Sciatic nerve (tissue), 2 donors: ENCODE measurements at regions not wholly inside any gene's neighbourhood (a gene's known extent, or its start where the extent isn't known, plus 50 kb on each side); places are given as distances from the start of the nearest gene placed in this dataset.
"Not testable (repeated sequence)": the region's sequence is repeated elsewhere in the genome, so short reads cannot be mapped to it uniquely, and the experiment has no call there.

Experiments used
- ATAC-seq: fragments of 200-7000 bp; cut with Tn5 transposase; one replicate; pipeline ENCODE4 v1.9.1; 2020; ENCODE audit warnings: mild to moderate bottlenecking, moderate library complexity
- DNase-seq: peaks from one replicate; pipeline ENCODE4 v3.0.0-alpha.2; 2020; ENCODE audit warnings: low spot score
- intact Hi-C: fragments of 100-400 bp; cut with DNase I; formaldehyde crosslinking; loops from one replicate; pipeline ENCODE4 v1.14.2; 2022
- donor health status: DM: no; HTN: no; CAD: no.
- donor health status: DM: no; HTN: no; CAD: no.

DNA sequence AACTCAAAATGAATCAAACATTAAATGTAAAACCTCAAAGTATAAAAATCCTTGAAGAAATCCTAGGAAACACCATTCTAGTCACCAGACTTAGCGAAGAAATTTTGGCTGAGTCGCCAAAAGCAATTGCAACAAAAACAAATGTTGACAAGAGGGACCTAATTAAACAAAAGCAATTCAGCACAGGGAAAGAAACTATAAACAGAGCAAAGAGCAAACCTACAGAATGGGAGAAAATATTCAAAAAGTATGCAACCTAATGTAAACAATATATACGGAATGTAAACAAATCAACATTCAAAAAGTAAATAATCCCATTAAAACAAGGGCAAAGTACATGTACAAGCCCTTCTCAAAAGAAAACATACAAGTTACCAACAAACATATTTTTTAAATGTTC is 974.7 kb downstream of the TRAM1L1 start:
- ATAC-seq (no peak), DNase-seq (no peak)
- intact Hi-C loops, result no loop called here

DNA sequence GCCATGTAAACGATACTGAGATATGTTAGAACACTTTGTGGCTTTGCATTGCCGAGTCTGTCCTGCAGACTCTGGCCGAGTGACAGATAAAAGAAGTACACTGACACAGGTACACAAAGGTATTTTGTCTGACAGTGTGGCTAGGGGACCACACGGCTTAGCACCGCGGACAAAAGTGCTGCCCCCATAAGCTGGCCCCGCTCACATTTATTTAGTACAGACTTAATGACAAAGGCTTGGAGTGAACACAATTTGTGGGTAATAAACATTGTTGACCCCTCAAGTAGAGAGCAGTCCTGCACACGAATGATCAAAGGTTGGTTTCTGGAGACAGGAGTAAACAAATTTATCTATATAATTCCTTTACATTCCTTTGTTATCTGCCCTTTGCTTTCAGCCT is 976.8 kb downstream of the TRAM1L1 start:
- ATAC-seq (no peak), DNase-seq (no peak)
- intact Hi-C loops, result no loop called here

DNA sequence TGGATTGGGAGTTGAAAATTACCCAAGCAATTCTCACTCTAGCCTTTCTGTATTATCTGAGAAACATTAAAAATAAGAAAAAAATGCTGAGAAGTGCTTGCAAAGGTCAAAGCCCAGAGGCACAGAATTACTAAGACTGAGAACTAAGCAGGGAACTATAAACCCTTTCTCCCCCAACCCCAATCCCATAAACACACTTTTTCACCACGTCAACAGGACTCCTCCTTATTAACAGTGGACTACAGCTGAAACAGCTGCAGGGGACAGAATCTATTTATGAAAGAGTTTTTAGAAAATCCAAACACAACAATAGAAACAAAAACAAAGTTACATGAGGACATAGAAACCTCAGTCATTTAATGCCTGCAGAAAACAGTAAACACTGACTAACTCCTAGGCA is 984.1 kb downstream of the TRAM1L1 start:
- intact Hi-C loops, result no loop called here
- DNase-seq (no peak), ATAC-seq (no peak)

DNA sequence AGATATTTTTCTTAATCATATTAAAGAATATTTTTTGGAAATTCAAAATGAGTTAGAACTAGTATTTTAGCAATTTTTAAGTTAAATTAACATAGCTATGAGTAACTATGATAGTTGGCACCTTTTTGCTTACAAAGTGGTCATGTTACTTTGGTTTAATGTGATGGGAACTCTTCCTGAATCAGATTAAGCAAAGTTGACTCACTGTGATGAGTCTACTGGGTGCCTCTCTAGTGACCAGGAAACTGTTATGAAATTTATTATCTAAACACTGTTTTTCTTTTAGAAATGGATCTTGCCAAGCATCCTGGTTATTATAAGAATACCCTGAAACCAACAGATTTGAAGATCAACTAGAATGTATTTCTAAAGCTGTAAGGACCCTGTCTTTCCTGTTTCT is 985.8 kb downstream of the TRAM1L1 start:
- DNase-seq (no peak), ATAC-seq (no peak)
- intact Hi-C loops, result no loop called here

DNA sequence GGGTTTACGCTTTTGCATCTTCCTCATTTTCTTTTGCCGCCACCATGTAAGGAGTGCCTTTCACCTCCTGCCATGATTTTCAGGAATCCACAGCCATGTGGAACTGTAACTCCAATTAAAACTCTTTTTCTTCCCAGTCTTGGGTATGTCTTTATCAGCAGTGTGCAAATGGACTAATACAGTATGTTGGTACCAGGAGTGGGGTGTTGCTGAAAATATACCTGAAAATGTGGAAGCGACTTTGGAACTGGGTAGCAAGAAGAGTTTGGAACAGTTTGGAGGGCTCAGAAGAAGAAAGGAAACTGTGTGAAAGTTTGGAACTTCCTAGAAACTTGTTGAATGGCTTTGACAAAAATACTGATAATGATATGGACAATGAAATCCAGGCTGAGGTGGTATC is 983.9 kb upstream of the NDST4 start:
- DNase-seq, intact Hi-C loops, ATAC-seq: not testable (repeated sequence)

DNA sequence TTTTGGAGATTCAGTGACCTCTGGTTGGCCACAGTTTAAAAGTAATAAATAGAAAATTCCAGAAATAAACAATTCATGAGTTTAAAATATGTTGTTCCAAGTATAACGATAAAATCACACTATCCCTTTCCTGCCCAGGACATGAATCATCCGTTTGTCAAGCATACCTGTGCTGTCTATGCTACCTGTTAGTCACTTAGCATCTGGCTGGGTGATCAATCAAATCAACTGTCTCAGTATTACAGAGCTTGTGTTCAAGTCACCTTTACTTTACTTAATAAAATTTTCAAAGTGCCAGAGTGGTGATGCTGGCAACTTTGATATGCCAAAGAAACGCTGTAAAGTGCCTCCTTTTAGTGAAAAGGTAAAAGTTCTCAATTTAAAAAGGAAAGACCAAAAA is 979.5 kb upstream of the NDST4 start:
- intact Hi-C loops, result no loop called here
- no peak for ATAC-seq

DNA sequence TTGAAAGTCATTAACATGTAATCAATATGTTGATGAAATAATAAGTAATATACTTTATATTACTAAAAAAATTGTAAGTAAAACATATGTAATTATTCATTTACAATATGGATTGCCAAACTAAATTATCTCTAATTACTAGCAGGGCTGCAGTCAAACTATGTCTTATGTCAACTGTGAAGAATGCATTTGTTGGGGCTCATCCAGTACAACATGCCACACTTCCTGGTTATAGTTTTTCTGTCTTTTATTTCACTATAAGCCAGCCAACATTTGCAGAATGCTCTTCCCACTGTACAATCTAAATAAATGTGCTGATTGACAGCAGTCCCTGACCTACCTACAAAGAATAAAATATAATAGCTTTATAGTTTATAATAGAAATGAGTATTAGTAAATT is 975.4 kb upstream of the NDST4 start:
- intact Hi-C loops, result no loop called here
- ATAC-seq (no peak), DNase-seq (no peak)

More for the DNA sequence above, 979.5 kb upstream of the NDST4 start:
- no peak for DNase-seq

DNA sequence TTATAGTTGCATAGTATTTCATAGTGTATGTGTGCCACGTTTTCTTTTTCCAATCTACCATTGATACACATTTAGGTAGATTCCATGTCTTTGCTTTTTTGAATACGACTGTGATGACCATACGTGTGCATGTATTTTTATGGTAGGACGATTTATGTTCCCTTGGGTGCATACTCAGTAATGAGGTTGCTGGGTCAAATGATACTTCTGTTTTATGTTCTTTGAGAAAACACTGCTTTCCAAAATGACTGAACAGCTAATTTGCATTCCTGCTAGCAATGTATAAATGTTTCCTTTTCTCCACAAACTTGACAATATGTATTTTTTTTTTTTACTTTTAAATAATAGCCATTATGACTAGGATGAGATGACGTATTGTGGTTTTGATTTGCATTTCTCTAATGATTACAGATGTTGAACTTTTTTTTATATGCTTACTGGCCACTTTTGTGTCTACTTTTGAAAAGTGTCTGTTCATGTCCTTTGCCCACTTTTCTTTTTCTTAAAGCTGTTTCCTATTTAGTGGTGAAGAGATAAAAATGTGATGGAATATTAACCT is 969.5 kb upstream of the NDST4 start:
- intact Hi-C loops, result no loop called here
- no peak for ATAC-seq
- DNase-seq, result no peak

DNA sequence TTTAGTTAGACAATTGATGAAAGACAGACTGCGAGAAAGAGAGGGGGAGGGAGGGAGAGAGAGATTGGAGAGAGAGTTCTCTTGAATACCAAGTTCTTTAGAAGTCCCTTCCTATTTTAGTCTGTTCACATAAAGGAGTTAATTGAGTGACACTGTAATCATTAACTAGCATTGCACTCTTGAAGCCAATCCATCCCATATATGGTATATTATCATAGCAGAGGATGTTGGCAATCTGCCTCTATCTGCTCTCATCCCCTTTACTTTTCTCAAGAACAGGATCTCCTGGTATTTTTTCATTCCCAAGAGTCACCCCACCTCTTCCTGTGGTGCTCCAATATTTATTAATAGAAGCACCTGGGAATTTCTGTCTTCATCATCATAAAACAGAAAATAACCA is 959.6 kb upstream of the NDST4 start:
- ATAC-seq (no peak), DNase-seq (no peak)
- intact Hi-C loops, result no loop called here

DNA sequence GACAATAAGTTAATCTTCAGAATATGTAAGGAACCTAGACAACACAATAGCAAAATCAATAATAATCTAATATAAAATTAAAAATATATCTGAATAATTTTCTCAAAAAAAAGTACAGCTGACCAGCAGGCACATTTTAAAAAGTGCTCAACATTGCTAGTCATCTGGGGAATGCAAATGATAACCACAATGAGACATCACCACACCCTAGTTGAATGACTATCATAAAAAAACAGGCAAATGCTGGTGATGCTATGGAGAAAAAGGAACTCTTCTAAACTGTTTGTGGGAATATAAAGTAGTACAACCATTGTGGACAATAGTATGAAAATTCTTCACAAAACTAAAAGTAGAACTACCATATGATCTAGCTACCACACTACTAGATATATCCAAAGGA is 956.9 kb upstream of the NDST4 start:
- intact Hi-C loops, result no loop called here
- ATAC-seq (no peak), DNase-seq (no peak)

DNA sequence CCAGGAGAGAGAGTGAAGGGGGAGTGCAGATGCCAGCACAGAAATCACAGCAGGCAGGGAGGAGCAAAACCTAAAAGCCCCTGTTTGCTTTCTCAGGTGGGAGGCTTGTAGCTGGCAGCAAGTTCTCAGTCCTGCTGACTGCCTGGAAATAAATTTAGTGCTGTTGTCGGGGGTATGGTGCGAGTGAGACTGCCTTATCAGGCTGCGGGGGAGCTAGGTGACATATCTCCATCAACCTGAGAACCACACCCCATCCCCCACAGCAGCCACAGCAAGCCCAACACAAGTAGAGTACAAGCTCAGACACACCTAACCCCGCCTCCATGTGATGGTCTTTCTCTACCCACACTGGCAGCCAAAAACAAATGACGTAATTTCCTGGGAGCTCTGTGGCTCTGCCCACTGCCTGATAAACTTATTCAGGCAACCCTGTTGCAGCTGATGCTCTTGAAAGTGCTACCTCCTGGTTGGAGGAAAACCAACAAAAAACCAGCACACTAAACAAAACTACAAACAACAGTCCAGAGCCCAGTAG is 953.4 kb upstream of the NDST4 start:
- ATAC-seq (no peak), DNase-seq (no peak)
- intact Hi-C loops, result no loop called here

DNA sequence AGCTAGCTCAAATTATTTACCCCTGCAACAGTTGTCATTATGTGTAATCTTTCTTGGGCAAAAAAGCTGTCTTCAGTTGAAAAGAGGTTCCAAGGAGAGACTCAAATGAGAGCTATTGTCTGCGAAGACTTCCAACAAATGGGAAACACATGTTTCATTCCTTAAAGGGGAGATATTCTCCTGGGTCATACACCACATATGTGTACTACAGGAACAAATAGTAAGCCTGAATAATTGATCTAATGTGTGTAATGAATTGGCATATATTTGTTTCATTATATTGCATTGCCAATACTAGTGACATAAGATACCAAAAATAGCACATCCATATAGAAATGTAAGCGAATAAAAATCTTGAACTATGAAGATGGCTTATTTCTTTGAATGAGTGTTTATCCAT is 950.9 kb upstream of the NDST4 start:
- intact Hi-C loops, result no loop called here
- ATAC-seq (no peak), DNase-seq (no peak)

DNA sequence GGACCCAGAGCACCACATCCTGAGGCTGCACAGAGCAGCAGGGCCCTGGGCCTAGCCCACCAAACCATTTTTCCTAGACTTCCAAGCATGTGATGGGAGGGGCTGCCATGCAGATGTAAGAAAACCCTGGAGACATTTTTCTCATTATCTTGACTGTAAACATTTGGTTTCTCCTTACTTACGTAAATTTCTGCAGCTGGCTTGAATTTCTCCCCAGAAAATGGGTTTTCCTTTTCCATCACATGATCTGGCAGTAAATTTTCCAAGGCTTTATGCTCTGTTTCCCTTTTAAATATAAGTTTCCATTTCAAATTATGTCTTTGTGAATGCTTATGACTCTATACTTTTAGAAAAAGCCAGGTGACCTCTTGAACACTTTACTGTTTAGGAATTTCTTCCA is 945.9 kb upstream of the NDST4 start:
- DNase-seq, result no peak
- intact Hi-C loops, result no loop called here
- no peak for ATAC-seq

DNA sequence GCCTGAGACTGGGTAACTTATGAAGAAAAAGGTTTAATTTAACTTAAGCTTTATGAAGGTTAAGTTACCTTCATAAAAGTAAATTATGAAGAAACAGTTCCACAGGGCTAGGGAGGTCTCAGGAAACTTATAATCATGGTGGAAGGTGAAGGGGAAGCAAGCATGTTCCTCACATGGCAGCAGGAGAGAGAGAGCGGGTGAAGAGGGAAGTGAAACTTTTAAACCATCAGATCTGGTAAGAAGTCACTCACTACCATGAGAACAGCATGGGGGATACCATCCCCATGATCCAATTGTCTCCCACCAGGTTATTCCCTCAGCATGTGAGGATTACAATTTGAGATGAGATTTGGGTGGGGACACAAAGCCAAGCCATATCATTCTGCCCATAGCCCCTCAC is 944.7 kb upstream of the NDST4 start:
- intact Hi-C loops, result no loop called here

DNA sequence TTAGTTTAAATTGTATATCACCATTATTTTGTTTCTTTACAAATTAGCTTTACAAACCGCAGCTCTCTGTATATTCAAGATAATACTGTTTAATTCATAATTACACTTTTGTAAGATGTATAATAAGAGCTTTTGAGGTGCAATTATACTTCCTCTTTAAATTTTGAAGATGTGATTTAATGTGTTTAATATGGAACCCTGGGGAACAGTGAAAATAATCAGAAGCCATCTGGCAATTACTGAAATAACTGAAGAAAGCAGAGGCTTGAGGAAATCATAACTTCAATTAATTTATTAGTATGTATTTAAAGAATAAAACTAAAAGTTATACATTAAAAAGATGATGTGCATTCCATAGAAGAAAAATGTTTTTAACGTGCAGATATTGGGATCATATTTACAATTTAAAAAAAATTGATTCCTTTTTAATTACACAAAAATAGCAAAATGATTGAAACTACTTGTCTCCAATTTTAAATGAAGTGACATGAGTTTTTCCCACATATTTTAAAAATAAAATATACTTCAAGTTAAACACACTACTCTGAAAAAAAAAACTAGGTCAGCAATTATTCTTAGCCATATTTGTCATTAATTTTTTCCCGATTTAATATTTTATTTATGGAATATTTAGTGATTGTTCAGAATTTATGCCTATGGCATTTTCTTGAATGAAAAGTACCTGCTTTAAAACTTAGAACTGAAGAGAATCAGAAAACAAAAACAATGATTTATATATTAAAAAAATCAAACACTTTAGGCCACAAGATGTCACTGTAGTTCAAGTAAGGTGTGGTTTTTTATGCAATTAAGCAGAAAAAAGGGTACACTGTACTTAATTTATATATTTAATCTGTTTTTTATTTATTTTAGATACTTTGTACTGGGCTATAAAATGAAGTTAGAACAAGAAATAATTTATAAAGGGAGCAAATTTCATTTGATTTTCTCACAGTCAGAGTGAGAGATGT is 942.7 kb upstream of the NDST4 start:
- ATAC-seq (no peak), DNase-seq (no peak)
- intact Hi-C loops, result no loop called here

More for the DNA sequence above, 944.7 kb upstream of the NDST4 start:
- DNase-seq (no peak), ATAC-seq (no peak)

DNA sequence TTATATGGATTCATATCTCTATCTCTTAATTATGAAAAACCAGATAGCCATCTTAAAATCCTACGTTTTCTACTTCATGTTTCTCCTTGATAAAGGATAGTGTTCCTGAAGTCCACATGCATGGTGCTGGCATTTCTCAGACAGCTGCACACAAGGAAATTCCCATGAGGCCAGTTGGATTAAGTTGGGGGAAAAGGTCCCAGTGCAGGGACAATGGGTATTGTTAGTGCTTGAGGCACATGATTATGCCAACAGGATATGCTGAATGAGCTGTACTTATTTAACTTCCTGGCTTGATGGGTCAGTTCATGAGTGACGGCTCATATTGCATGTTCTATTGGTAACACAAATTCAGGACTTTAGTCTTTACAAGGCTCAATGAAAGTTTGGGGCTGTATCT is 913.9 kb upstream of the NDST4 start:
- DNase-seq (no peak), ATAC-seq (no peak)
- intact Hi-C loops, result no loop called here

DNA sequence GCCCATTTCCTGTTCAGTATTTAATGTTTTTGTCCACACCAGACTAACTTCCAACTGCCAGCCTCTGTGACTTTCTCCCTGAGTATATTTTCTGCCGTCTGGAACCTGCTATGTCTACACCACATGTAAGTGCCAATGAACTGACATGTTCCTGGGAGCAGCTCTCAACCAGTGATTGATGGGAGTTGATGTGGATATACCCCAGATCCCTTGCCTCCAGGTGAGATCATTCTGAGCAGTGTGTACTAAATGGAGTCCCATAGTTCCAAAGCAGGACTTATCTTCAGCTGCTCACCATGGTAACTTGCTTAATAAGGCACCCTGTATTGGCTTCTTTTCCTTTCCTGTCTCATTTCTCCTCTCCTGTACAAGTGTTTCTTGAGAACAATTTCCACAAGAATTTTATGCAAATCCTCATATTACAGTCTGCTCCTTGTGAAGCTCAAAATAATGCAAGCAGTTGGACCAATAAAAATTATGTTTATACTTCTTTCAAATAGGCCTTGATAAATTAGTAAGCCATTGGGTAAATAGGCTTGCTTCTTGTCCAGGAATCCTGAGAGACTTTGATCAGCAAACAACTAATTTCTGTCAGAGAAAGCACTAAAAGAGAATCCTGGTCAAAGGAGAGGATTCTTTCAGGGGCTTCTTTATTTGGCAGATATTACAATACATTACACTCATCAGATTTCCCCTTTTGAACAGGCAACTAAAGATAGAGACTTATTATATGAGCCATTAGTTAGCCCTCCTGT is 911.7 kb upstream of the NDST4 start:
- DNase-seq (no peak), ATAC-seq (no peak)
- intact Hi-C loops, result no loop called here

DNA sequence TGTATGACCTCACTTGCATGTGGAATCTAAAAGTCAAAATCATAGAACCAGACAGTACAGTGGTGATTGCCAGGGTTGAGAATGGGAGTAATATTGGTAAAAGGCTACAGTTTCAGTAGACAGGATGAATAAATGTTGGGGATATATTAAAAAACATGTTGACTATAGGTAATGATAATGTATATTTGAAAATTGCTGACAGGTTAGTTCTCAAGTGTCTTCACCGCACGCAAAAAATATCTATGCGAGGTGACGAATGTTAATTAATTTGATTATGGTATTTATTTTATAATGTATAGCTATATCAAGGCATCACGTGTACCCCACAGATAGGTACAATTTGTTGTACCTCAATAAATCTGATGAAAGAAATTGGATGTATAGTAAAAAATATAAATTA is 909.6 kb upstream of the NDST4 start:
- intact Hi-C loops, result no loop called here
- no peak for ATAC-seq
- no peak for DNase-seq

DNA sequence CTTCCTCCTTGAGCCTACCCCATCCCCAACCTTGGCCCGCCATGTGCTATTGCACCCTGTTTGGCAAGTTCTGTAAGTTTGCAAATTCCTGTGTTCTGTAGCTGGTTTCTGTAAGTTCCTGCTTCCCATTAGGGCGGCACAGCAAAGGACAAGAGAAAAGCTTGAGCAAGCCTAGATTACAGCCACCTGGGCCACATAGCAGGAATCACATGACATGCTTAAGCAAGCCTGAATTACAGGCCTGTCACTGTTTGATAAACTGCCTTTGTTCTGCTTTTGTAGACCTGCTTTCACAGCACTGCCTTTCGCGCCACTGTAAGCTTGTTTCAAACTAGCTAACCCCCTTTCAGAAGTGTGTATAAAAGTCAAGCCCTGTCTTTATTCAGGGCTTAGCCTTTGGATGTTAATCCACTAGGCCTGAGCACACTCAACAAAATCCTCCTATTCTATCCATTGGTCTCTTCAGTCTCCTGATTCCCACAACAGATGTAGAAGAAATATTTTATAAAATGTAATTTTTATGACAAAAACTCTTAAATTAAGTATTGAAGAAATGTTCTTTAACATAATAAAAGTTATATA is 906.8 kb upstream of the NDST4 start:
- no peak for ATAC-seq
- intact Hi-C loops, result no loop called here
- DNase-seq, result no peak
